ENCODE measurements at regions not wholly inside any gene's neighbourhood (a gene's known extent, or its start where the extent isn't known, plus 50 kb on each side); places are given as distances from the start of the nearest gene placed in this dataset.

DNA sequence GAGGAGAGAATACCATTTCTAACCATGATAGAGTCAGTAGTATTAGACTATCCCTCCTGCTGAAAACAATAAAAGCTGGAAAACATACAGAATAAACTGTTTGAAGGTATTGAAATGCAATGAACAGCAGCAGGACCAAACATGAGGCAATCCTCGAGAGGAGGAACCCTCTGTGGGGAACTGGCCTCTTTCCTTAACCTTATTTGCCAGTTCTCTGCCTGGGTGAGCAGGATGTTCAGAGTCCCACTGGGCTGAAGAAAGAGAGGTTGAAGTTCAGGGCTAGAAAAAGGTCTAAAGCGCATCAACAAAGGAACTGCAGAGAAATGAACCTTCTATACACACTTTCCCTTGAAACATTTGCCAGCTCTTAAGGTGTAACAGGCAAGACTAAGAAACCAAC lies 79.8 kb upstream of the FHL2 start:
- H3K27ac ChIP-seq (ENCODE audit: insufficient read depth, low read length) = no peak overlapping the region
- no peaks in the 10 kb centered on the region for H3K79me1 ChIP-seq (ENCODE audit: low read depth in 1 of 2, low read length in 2 of 2)
- DNase-seq (no peak), ATAC-seq (ENCODE audit: low read depth) (no peak)
- H2BK20ac ChIP-seq (ENCODE audit: low read depth, low read length) = no peak overlapping the region
- H2BK15ac ChIP-seq (ENCODE audit: low read depth, low read length) = no peak overlapping the region
- H3K9me3 ChIP-seq (ENCODE audit: control insufficient read depth, insufficient read depth, low read length) = no peaks in the 10 kb centered on the region
- dilution Hi-C loops (cut with HindIII; ENCODE audit: low sequenced_read_pairs, unreplicated experiment) = no loop called here
- no peaks in the 10 kb centered on the region for H4K20me1 ChIP-seq (ENCODE audit: insufficient read depth, low read length)
- POLR2A ChIA-PET (ENCODE audit: unreplicated experiment) = no interaction called here
- H4K5ac ChIP-seq (ENCODE audit: low read depth, low read length) = no peak overlapping the region
- no peaks in the 10 kb centered on the region for H3K9me1 ChIP-seq (ENCODE audit: insufficient read depth, low read length)
- no peak overlapping the region for H3K56ac ChIP-seq (ENCODE audit: extremely low read depth, insufficient read depth, low read length)
- no peak overlapping the region for H4K91ac ChIP-seq (ENCODE audit: insufficient read depth, low read depth, low read length)
- peaks cover 29% of the 10 kb centered on the region for H3K27me3 ChIP-seq (ENCODE audit: control insufficient read depth, insufficient read depth, low read length)
- in situ Hi-C loops (cut with MboI; ENCODE audit: low sequenced_read_pairs) = no loop called here
- H2BK5ac ChIP-seq (ENCODE audit: low read depth, low read length, poor library complexity, severe bottlenecking) = no peak overlapping the region
- H3K23ac ChIP-seq (ENCODE audit: low read depth, low read length) = no peak overlapping the region
- H3K4me2 ChIP-seq (ENCODE audit: low read depth, low read length) = no peak overlapping the region
- no peak overlapping the region for H3K4me3 ChIP-seq (ENCODE audit: insufficient read depth, low read depth, low read length)
- no peak overlapping the region for H2AK5ac ChIP-seq (ENCODE audit: low read depth, low read length)
- H3K18ac ChIP-seq (ENCODE audit: low read depth, low read length) = no peak overlapping the region
- no CpG with 5 or more reads among the region's 2 CpGs for WGBS, 2 experiments (ENCODE audit: extremely low coverage in 2 of 2, insufficient read length in 1 of 2)
- H3K4ac ChIP-seq (ENCODE audit: low read depth, low read length) = no peak overlapping the region
- H3K14ac ChIP-seq (replicated peaks; ENCODE audit: low read depth, low read length) = no peak overlapping the region
- H4K8ac ChIP-seq (ENCODE audit: low read depth in 2 of 2, low read length in 2 of 2) = no peak overlapping the region
- no peak overlapping the region for H2AFZ ChIP-seq (replicated peaks; ENCODE audit: low read length, poor library complexity)
- no peaks in the 10 kb centered on the region for H3K4me1 ChIP-seq (ENCODE audit: control insufficient read depth, insufficient read depth, low read length)
- no peak overlapping the region for H3K9ac ChIP-seq (ENCODE audit: low read depth, low read length)
- TF ChIP-seq POLR2A (IDR thresholded peaks at IDR 0.05; ENCODE audit: low read depth, low read length) = no peak
- TF ChIP-seq MAFK (IDR thresholded peaks at IDR 0.05; ENCODE audit: low read depth, low read length) = no peak
- TF ChIP-seq MAZ (IDR thresholded peaks at IDR 0.05; ENCODE audit: borderline replicate concordance, low read depth, low read length) = no peak
- BruUV-seq (replicated peaks) = no TSS peak
- intact Hi-C loops (cut with micrococcal nuclease) = no loop called here
- no peak overlapping the region for H2AK9ac ChIP-seq (replicated peaks; ENCODE audit: low read depth, low read length, poor library complexity)
- CTCF ChIA-PET = no interaction called here
- no peaks in the 10 kb centered on the region for H3K36me3 ChIP-seq (ENCODE audit: control insufficient read depth, insufficient read depth, low read length)
- no peak overlapping the region for H2BK120ac ChIP-seq (ENCODE audit: low read depth, low read length)
